ENCODE measurements at regions not wholly inside any gene's neighbourhood (a gene's known extent, or its start where the extent isn't known, plus 50 kb on each side); places are given as distances from the start of the nearest gene placed in this dataset.
A peak's percentile ranks its signal among the peaks of the same experiment; 100 is the strongest.

GRCh38 chr5:74103131-74104023 is 477.4 kb downstream of the ARHGEF28 start:
- peaks cover 4% of the 10 kb centered on the region for H3K27me3 ChIP-seq (replicated peaks; ENCODE audit: control insufficient read depth, insufficient read depth, low read length)
- DNase-seq (ENCODE audit: low read depth) = no peak
- H3K36me3 ChIP-seq (ENCODE audit: control insufficient read depth, insufficient read depth, low read length, severe bottlenecking) = no peaks in the 10 kb centered on the region
- peaks cover 22% of the 10 kb centered on the region for H3K4me1 ChIP-seq (ENCODE audit: control insufficient read depth, insufficient read depth, low read length)
- H3K4me3 ChIP-seq (ENCODE audit: low read length) = no peak overlapping the region
- H3K9ac ChIP-seq (ENCODE audit: low read length) = no peak overlapping the region
- H3K9me3 ChIP-seq (ENCODE audit: control insufficient read depth, low read length) = peaks cover 8% of the 10 kb centered on the region

GRCh38 chr5:74100268-74100665 is 474.3 kb downstream of the ARHGEF28 start:
- no peak overlapping the region for H3K9ac ChIP-seq (ENCODE audit: low read length)
- peaks cover 4% of the 10 kb centered on the region for H3K27me3 ChIP-seq (replicated peaks; ENCODE audit: control insufficient read depth, insufficient read depth, low read length)
- DNase-seq (ENCODE audit: low read depth) = no peak
- peaks cover 9% of the 10 kb centered on the region for H3K4me1 ChIP-seq (ENCODE audit: control insufficient read depth, insufficient read depth, low read length)
- H3K36me3 ChIP-seq (ENCODE audit: control insufficient read depth, insufficient read depth, low read length, severe bottlenecking) = no peaks in the 10 kb centered on the region
- H3K9me3 ChIP-seq (ENCODE audit: control insufficient read depth, low read length) = peaks cover 8% of the 10 kb centered on the region
- no peak overlapping the region for H3K4me3 ChIP-seq (ENCODE audit: low read length)

GRCh38 chr5:74099538-74100267 is 473.7 kb downstream of the ARHGEF28 start:
- H3K4me1 ChIP-seq (ENCODE audit: control insufficient read depth, insufficient read depth, low read length) = peaks cover 3% of the 10 kb centered on the region
- DNase-seq (ENCODE audit: low read depth) = no peak

GRCh38 chr5:74098941-74099340 is 472.9 kb downstream of the ARHGEF28 start:
- H3K36me3 ChIP-seq (ENCODE audit: control insufficient read depth, insufficient read depth, low read length, severe bottlenecking) = no peaks in the 10 kb centered on the region
- H3K9ac ChIP-seq (ENCODE audit: low read length) = no peak overlapping the region
- peaks cover 8% of the 10 kb centered on the region for H3K9me3 ChIP-seq (ENCODE audit: control insufficient read depth, low read length)
- peaks cover 4% of the 10 kb centered on the region for H3K4me1 ChIP-seq (ENCODE audit: control insufficient read depth, insufficient read depth, low read length)
- H3K4me3 ChIP-seq (ENCODE audit: low read length) = no peak overlapping the region
- H3K27me3 ChIP-seq (replicated peaks; ENCODE audit: control insufficient read depth, insufficient read depth, low read length) = peaks cover 4% of the 10 kb centered on the region
- DNase-seq (ENCODE audit: low read depth) = no peak

More at GRCh38 chr5:74099538-74100267, 473.7 kb downstream of the ARHGEF28 start:
- no peaks in the 10 kb centered on the region for H3K36me3 ChIP-seq (ENCODE audit: control insufficient read depth, insufficient read depth, low read length, severe bottlenecking)
- peaks cover 4% of the 10 kb centered on the region for H3K27me3 ChIP-seq (replicated peaks; ENCODE audit: control insufficient read depth, insufficient read depth, low read length)
- H3K4me3 ChIP-seq (ENCODE audit: low read length) = no peak overlapping the region
- no peak overlapping the region for H3K9ac ChIP-seq (ENCODE audit: low read length)
- H3K9me3 ChIP-seq (ENCODE audit: control insufficient read depth, low read length) = peaks cover 8% of the 10 kb centered on the region

GRCh38 chr5:74098456-74098855 is 472.5 kb downstream of the ARHGEF28 start:
- H3K36me3 ChIP-seq (ENCODE audit: control insufficient read depth, insufficient read depth, low read length, severe bottlenecking) = no peaks in the 10 kb centered on the region
- H3K9ac ChIP-seq (ENCODE audit: low read length) = no peak overlapping the region
- peaks cover 4% of the 10 kb centered on the region for H3K27me3 ChIP-seq (replicated peaks; ENCODE audit: control insufficient read depth, insufficient read depth, low read length)
- peaks cover 8% of the 10 kb centered on the region for H3K9me3 ChIP-seq (ENCODE audit: control insufficient read depth, low read length)
- no peak for DNase-seq (ENCODE audit: low read depth)
- no peak overlapping the region for H3K4me3 ChIP-seq (ENCODE audit: low read length)
- H3K4me1 ChIP-seq (ENCODE audit: control insufficient read depth, insufficient read depth, low read length) = peaks cover 9% of the 10 kb centered on the region

- no peak for DNase-seq (ENCODE audit: low read depth)
- Histone ChIP-seq H3K4me3 (ENCODE audit: low read length) (no peak overlapping the region), H3K4me1 (ENCODE audit: control insufficient read depth, insufficient read depth, low read length) (peaks cover 11% of the 10 kb centered on the region), H3K9ac (ENCODE audit: low read length) (no peak overlapping the region), H3K27me3 (replicated peaks; ENCODE audit: control insufficient read depth, insufficient read depth, low read length) (no peaks in the 10 kb centered on the region), H3K36me3 (ENCODE audit: control insufficient read depth, insufficient read depth, low read length, severe bottlenecking) (no peaks in the 10 kb centered on the region), H3K9me3 (ENCODE audit: control insufficient read depth, low read length) (peaks cover 8% of the 10 kb centered on the region)
These were observed 470.3 kb downstream of the ARHGEF28 start for GRCh38 chr5:74096325-74096724.

GRCh38 chr5:74095871-74096270 is 469.9 kb downstream of the ARHGEF28 start:
- Histone ChIP-seq H3K36me3 (ENCODE audit: control insufficient read depth, insufficient read depth, low read length, severe bottlenecking) (no peaks in the 10 kb centered on the region), H3K9me3 (ENCODE audit: control insufficient read depth, low read length) (peaks cover 8% of the 10 kb centered on the region), H3K4me3 (ENCODE audit: low read length) (no peak overlapping the region), H3K4me1 (ENCODE audit: control insufficient read depth, insufficient read depth, low read length) (peaks cover 11% of the 10 kb centered on the region), H3K27me3 (replicated peaks; ENCODE audit: control insufficient read depth, insufficient read depth, low read length) (peaks cover under 1% of the 10 kb centered on the region), H3K9ac (ENCODE audit: low read length) (no peak overlapping the region)
- peak; percentile 83 for DNase-seq (ENCODE audit: low read depth)

- Histone ChIP-seq H3K27me3 (replicated peaks; ENCODE audit: control insufficient read depth, insufficient read depth, low read length) (peaks cover 8% of the 10 kb centered on the region), H3K36me3 (ENCODE audit: control insufficient read depth, insufficient read depth, low read length, severe bottlenecking) (no peaks in the 10 kb centered on the region), H3K9ac (ENCODE audit: low read length) (no peak overlapping the region), H3K4me3 (ENCODE audit: low read length) (no peak overlapping the region), H3K9me3 (ENCODE audit: control insufficient read depth, low read length) (peaks cover 7% of the 10 kb centered on the region), H3K4me1 (ENCODE audit: control insufficient read depth, insufficient read depth, low read length) (peaks cover 11% of the 10 kb centered on the region)
- DNase-seq (ENCODE audit: low read depth) = no peak
These were observed 468.7 kb downstream of the ARHGEF28 start for GRCh38 chr5:74094782-74095108.

GRCh38 chr5:74094096-74094781 is 468.2 kb downstream of the ARHGEF28 start:
- DNase-seq (ENCODE audit: low read depth) = no peak
- H3K9me3 ChIP-seq (ENCODE audit: control insufficient read depth, low read length) = peaks cover 2% of the 10 kb centered on the region

GRCh38 chr5:74093561-74093960 is 467.6 kb downstream of the ARHGEF28 start:
- H3K9ac ChIP-seq (ENCODE audit: low read length) = no peak overlapping the region
- peaks cover 11% of the 10 kb centered on the region for H3K4me1 ChIP-seq (ENCODE audit: control insufficient read depth, insufficient read depth, low read length)
- DNase-seq (ENCODE audit: low read depth) = no peak
- H3K9me3 ChIP-seq (ENCODE audit: control insufficient read depth, low read length) = no peaks in the 10 kb centered on the region
- no peaks in the 10 kb centered on the region for H3K36me3 ChIP-seq (ENCODE audit: control insufficient read depth, insufficient read depth, low read length, severe bottlenecking)
- no peak overlapping the region for H3K4me3 ChIP-seq (ENCODE audit: low read length)
- peaks cover 14% of the 10 kb centered on the region for H3K27me3 ChIP-seq (replicated peaks; ENCODE audit: control insufficient read depth, insufficient read depth, low read length)

More at GRCh38 chr5:74094096-74094781, 468.2 kb downstream of the ARHGEF28 start:
- peaks cover 13% of the 10 kb centered on the region for H3K27me3 ChIP-seq (replicated peaks; ENCODE audit: control insufficient read depth, insufficient read depth, low read length)
- no peak overlapping the region for H3K4me3 ChIP-seq (ENCODE audit: low read length)
- H3K4me1 ChIP-seq (ENCODE audit: control insufficient read depth, insufficient read depth, low read length) = peaks cover 11% of the 10 kb centered on the region
- H3K9ac ChIP-seq (ENCODE audit: low read length) = no peak overlapping the region
- no peaks in the 10 kb centered on the region for H3K36me3 ChIP-seq (ENCODE audit: control insufficient read depth, insufficient read depth, low read length, severe bottlenecking)

GRCh38 chr5:74092766-74093165 is 466.8 kb downstream of the ARHGEF28 start:
- Histone ChIP-seq H3K9ac (ENCODE audit: low read length) (no peak overlapping the region), H3K9me3 (ENCODE audit: control insufficient read depth, low read length) (no peaks in the 10 kb centered on the region), H3K4me3 (ENCODE audit: low read length) (no peak overlapping the region), H3K4me1 (ENCODE audit: control insufficient read depth, insufficient read depth, low read length) (peaks cover 11% of the 10 kb centered on the region), H3K36me3 (ENCODE audit: control insufficient read depth, insufficient read depth, low read length, severe bottlenecking) (no peaks in the 10 kb centered on the region), H3K27me3 (replicated peaks; ENCODE audit: control insufficient read depth, insufficient read depth, low read length) (peaks cover 14% of the 10 kb centered on the region)
- DNase-seq (ENCODE audit: low read depth) = no peak

Data from adipocyte (in vitro differentiated cells).